Limb (tissue), 2 donors: ENCODE measurements at regions not wholly inside any gene's neighbourhood (a gene's known extent, or its start where the extent isn't known, plus 50 kb on each side); places are given as distances from the start of the nearest gene placed in this dataset.

ENCODE experiments used
- DNase-seq, 2 donors: peaks; one replicate each; pipeline ENCODE4 v3.0.0-alpha.2; 2016; ENCODE audit errors: extremely low spot score in 2 of 2

GRCh38 chr2:238560234-238560633 is 133.5 kb downstream of the ASB1 start:
- DNase-seq = no peak

GRCh38 chr2:238561230-238561629 is 134.5 kb downstream of the ASB1 start:
- no peak for DNase-seq

DNA sequence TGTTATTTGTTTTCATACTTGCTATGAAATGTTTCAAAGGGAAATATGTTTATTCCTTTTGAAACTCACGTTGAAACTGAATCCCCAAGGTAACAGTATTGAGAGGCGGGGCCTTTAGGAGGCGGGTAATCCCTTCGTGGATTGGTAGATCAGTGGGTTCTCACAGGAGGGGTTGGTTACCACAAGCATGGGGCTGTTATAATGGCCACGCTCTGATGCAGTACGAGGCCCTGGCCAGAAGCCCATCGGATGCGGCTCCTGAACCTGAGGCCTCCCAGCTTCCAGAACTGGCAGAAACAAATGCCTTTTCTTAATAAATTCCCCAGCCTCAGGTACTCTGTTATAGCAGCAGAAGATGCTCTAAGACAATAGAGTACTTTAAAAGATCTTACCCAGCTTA is 135.7 kb downstream of the ASB1 start:
- no peak for DNase-seq

GRCh38 chr2:238563551-238563950 is 136.8 kb downstream of the ASB1 start:
- DNase-seq = no peak

DNA sequence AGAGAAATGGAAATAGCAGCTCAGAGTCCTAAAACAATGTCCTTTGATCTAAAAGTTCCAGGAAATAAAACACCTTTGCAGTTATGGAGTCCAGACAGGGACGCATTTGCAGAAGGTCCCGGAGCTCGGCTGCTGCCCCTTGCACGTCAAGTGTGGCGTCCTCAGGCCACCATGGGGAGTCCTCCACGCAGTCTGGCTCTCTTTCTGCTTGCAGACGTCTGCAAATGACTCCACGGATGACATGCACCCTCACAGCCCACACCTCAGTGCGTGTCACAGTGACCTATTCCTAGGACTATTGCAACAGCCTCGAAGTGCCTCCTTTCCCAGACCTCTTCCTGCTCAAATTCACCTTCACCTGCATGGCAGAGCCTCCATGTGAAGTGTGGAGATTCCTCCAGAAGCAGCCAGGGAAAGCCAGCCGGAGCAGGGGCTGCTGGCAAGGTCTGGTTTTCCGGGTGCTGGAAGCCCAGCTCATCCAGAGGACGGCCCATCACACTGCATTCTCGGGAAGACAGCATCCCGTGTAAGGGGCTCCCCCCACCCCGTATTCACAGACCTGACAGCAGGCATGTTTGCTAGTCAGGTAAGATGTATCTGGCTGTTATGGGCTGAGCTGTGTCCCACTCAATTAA is 137.7 kb downstream of the ASB1 start:
- DNase-seq = no peak

DNA sequence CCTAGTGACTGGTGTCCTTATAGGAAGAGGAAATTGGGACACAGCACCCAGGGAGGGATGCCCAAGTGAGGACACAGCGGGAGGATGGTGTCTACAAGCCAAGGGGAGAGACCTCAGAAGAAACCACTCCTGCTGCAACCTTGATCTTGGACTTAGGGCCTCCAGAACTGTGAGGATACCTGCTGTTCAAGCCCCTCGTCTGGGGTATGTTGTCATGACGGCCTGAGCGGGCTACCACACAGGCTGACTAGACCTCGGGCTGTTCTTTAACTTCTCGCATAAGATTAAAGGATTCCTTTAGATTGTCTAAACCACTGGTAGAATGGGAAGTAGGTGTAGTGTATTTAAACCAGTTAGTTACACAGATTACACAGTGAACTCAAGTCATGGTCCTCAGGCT is 138.3 kb downstream of the ASB1 start:
- DNase-seq = no peak

- peak in 1 of 2 donors; percentile 17 for DNase-seq
Measured at GRCh38 chr2:238566001-238566645, 139.4 kb downstream of the ASB1 start.

DNA sequence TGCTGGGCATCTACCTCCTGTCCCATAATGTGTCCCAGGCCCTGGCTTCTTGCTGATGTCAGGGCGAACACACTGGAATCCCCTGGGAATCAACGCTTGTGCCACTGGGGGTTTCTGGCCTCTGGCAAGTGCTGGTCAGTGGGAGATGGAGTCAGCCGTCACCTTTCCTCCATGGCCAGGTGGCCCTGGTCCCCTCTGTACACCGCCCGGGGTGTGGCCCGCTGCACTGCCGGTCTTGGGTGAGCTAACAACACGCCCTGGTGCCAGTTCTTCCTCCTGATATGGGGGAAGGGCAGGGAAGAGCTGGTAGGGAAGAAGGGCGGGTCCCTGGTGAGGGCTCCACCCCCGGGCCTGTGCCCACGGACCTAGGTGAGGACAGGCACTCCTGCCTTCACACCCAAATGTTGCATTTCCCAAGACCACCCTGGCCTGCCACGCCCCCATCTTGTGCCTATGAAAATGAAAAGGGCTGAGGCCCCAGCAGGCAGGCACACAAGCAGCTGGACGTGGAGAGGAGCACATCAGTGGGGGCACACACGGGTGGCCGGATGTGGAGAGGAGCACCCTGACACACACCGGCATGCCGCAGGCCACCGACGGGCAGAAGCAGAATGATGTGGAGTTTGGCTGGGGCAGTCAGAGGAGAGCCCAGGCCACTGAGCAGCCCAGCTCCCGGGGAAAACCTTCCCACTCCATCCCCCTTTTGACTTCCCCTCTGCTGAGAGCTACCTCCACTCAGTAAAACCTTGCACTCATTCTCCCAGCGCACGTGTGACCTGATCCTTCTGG is 140.5 kb downstream of the ASB1 start:
- DNase-seq = peak in 1 of 2 donors; percentile 23

- DNase-seq = peak in 1 of 2 donors; percentile 26
Measured at GRCh38 chr2:238567996-238568395, 141.3 kb downstream of the ASB1 start.

DNA sequence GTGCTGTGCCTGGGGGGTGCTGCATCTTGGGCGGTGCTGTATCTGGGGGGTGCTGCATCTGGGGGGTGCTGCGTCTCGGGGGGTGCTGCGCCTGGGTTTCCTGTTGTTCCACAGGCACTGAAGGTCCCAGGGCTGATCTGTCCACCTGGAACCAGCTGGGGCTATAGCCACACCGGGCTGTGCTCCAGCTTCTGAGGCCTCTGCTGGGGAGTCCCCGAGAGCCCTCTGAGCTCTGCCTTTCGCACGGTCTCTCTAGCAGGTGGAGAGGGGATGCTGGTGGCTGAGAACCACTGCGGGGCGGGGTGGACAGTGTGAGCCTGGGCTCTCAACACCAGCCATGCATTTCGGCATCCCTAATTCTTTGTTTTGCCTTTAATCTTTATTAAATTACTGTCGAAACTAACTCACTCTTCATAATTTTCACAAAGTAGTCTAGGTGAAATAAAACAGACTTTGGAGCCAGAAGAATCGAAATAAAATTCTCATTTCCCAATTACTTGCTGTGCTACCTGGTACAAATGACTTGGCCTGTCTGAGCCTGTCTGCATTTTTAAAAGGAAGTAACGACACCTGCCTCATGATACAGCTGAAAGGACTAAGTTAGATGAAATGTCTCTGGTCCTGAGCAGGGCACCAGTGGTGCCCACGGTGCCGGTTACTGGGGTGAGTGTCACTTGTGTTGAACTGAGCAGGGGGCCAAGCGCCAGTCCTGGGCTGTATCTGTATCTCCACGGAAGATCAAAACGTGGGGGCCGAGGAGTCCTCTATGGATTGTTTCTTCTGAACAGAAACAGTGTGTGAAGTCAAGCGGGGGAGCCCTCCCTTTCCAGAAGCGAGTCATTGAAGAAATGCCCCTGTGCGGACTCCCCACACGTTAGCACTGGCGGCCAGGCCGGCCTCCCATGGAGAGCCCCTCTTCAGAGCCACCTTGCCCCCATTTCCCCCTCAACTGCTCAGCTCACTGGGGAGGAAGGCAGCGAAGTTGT is 142.0 kb downstream of the ASB1 start:
- DNase-seq = peak in 1 of 2 donors; percentile 33

DNA sequence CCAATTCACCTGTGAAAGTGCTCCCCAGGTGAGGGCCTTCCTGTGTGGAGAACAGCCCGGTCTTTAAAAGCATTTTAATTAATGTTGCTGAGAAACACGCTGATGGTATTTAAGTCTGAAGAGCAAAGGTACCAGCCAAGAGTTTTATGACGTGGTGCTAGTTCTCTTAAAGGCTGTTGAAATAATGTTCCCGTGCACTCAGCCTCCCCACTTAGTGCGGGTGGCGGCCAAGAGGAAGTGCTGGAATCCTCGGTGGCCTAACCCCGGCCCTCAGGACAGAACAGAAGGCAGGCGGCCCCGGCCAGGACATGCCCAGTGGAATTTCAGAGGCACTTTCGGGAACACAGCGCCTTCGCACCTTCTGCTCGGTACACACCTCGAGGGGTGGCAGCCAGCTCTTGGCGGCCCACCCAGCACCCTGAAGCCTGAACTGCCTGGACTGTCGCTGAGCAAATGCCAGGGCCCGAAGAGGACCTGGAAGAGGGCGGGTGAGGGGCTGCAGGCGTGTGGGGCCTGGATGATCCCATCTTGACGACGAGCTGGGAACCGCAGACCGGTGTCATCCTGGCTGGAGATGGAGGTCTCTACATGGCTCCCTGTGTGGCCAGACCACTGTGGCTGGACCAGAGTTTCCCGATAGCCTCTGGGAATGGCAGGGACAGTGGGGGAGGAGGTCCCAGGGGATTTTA is 142.9 kb downstream of the ASB1 start:
- DNase-seq = no peak

- no peak for DNase-seq
Measured at GRCh38 chr2:238570391-238570790, 143.7 kb downstream of the ASB1 start.

GRCh38 chr2:238570926-238571325 is 144.2 kb downstream of the ASB1 start:
- no peak for DNase-seq

DNA sequence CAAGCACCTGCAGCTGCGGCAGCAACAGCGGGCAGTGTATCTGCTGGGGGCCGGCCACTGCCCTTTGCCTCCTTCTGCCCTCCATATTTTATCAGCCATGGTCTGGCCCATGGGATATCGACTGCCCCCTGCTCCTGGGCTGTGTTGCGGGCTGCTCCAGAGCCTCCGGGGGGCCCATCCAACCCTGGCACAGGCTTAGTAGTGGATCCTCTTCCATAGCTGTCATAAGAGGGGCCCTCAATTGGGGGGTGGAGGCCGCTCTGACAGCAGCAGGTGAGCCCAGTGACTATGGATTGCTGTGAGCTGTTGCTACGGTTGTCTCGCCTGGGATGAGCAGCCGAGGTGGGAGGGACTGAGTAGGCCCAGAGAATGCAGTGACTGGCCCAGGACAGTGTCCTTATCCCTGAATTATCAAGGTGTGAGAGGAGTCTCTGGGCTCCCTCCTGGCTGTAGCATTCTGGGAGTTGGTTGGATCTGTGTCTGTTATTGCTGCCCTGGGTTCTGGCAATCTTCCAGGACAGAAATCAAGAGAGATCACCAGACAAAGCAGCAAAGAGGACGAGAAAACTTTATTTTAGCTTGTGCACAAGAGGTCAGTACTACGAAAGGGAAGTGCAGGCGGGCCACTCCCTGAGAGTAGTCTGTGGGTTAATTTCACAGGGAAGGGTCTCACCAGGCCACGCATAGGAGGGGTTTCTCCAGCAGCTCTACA is 145.1 kb downstream of the ASB1 start:
- DNase-seq = no peak

GRCh38 chr2:238573065-238573778 is 146.5 kb downstream of the ASB1 start:
- no peak for DNase-seq

GRCh38 chr2:238573916-238574315 is 147.2 kb downstream of the ASB1 start:
- no peak for DNase-seq

GRCh38 chr2:238574490-238575271 is 148.0 kb downstream of the ASB1 start:
- no peak for DNase-seq

GRCh38 chr2:238576674-238577073 is 149.9 kb downstream of the ASB1 start:
- DNase-seq = no peak

GRCh38 chr2:238578256-238578655 is 151.5 kb downstream of the ASB1 start:
- DNase-seq = no peak
